Uterus (tissue), 2 donors: ENCODE measurements at regions not wholly inside any gene's neighbourhood (a gene's known extent, or its start where the extent isn't known, plus 50 kb on each side); places are given as distances from the start of the nearest gene placed in this dataset.

Source experiments
- POLR2A ChIP-seq, 2 donors: fragments of 450-650 bp; IDR thresholded peaks; one replicate each; pipeline ENCODE4 v1.6.1; 2016; ENCODE audit warnings: antibody characterized with exemption in 2 of 2, mild to moderate bottlenecking in 1 of 2, moderate library complexity in 1 of 2
- TF ChIP-seq, protein P1 (sequence below), 4 experiments: fragments of 200-600 bp in 2 of 4; fragments of 450-650 bp in 2 of 4; sonication (generic) in 2 of 4; IDR thresholded peaks; one replicate each; pipeline ENCODE4 v1.5.1; 2016 to 2019; ENCODE audit warnings: antibody characterized with exemption in 4 of 4, mild to moderate bottlenecking in 2 of 4, moderate library complexity in 1 of 4

- TF ChIP-seq, protein P1, sequence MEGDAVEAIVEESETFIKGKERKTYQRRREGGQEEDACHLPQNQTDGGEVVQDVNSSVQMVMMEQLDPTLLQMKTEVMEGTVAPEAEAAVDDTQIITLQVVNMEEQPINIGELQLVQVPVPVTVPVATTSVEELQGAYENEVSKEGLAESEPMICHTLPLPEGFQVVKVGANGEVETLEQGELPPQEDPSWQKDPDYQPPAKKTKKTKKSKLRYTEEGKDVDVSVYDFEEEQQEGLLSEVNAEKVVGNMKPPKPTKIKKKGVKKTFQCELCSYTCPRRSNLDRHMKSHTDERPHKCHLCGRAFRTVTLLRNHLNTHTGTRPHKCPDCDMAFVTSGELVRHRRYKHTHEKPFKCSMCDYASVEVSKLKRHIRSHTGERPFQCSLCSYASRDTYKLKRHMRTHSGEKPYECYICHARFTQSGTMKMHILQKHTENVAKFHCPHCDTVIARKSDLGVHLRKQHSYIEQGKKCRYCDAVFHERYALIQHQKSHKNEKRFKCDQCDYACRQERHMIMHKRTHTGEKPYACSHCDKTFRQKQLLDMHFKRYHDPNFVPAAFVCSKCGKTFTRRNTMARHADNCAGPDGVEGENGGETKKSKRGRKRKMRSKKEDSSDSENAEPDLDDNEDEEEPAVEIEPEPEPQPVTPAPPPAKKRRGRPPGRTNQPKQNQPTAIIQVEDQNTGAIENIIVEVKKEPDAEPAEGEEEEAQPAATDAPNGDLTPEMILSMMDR (IDR thresholded peaks at IDR 0.05) = no peak
- TF ChIP-seq POLR2A (IDR thresholded peaks at IDR 0.05) = no peak
Measured at GRCh38 chr3:148585671-148586379, 111.9 kb upstream of the AGTR1 start.
